Neuronal stem cell (in vitro differentiated cells): ENCODE measurements at regions not wholly inside any gene's neighbourhood (a gene's known extent, or its start where the extent isn't known, plus 50 kb on each side); places are given as distances from the start of the nearest gene placed in this dataset.
"Not testable (repeated sequence)": the region's sequence is repeated elsewhere in the genome, so short reads cannot be mapped to it uniquely, and the experiment has no call there.

ENCODE experiments used
- DNase-seq: peaks from one replicate; pipeline ENCODE4 v3.0.0-alpha.2; 2013; ENCODE audit warnings: low spot score
- H2AFZ ChIP-seq: one replicate; pipeline ENCODE4 v1.6.1; 2013; ENCODE audit warnings: mild to moderate bottlenecking, low read length, inconsistent platforms
- H2AK5ac ChIP-seq: 2 replicates; pipeline ENCODE4 v1.6.1; 2013; ENCODE audit warnings: low read depth, mild to moderate bottlenecking, inconsistent platforms, low read length, moderate library complexity, mixed read lengths
- H2BK120ac ChIP-seq: 2 replicates; pipeline ENCODE4 v1.6.1; 2013; ENCODE audit warnings: low read depth, mild to moderate bottlenecking, inconsistent platforms, low read length, moderate library complexity, mixed read lengths
- H2BK12ac ChIP-seq: one replicate; pipeline ENCODE4 v1.6.1; 2013; ENCODE audit warnings: low read length, inconsistent platforms
- H2BK15ac ChIP-seq: 2 replicates; pipeline ENCODE4 v1.6.1; 2013; ENCODE audit warnings: mild to moderate bottlenecking, low read length, inconsistent platforms, mixed read lengths
- H2BK5ac ChIP-seq: one replicate; pipeline ENCODE4 v1.6.1; 2013; ENCODE audit warnings: inconsistent platforms, mild to moderate bottlenecking, low read length, moderate library complexity
- H3K14ac ChIP-seq: one replicate; pipeline ENCODE4 v1.6.1; 2013; ENCODE audit warnings: low read length, inconsistent platforms
- H3K18ac ChIP-seq: 2 replicates; pipeline ENCODE4 v1.6.1; 2013; ENCODE audit warnings: low read length, inconsistent platforms
- H3K23ac ChIP-seq: 2 replicates; pipeline ENCODE4 v1.6.1; 2013; ENCODE audit warnings: low read depth, mild to moderate bottlenecking, mixed read lengths, low read length, inconsistent platforms; ENCODE audit not compliant: poor library complexity
- H3K27ac ChIP-seq: replicated peaks from 3 replicates; pipeline ENCODE4 v1.5.1; 2013; ENCODE audit warnings: low read length, inconsistent platforms
- H3K27me3 ChIP-seq, 3 experiments: 2 replicates each; pipeline ENCODE4 v1.6.1; 2013; ENCODE audit warnings: low read length in 3 of 3, mild to moderate bottlenecking in 2 of 3, inconsistent platforms in 1 of 3, low read depth in 1 of 3, mixed read lengths in 1 of 3, moderate library complexity in 1 of 3; ENCODE audit not compliant: control insufficient read depth in 3 of 3, insufficient read depth in 3 of 3
- H3K36me3 ChIP-seq, 2 donors: replicated peaks in 1 of 2; 2 replicates each; pipeline ENCODE4 v1.6.1; 2013; ENCODE audit warnings: low read length in 2 of 2; ENCODE audit not compliant: control insufficient read depth in 2 of 2, insufficient read depth in 2 of 2
- H3K4ac ChIP-seq: 2 replicates; pipeline ENCODE4 v1.6.1; 2013; ENCODE audit warnings: inconsistent platforms, mild to moderate bottlenecking, low read length, moderate library complexity
- H3K4me1 ChIP-seq, 2 donors: 1 replicate in 1 of 2; 2 replicates in 1 of 2; pipeline ENCODE4 v1.6.1; 2013; ENCODE audit warnings: low read length in 2 of 2, low read depth in 1 of 2; ENCODE audit not compliant: control insufficient read depth in 2 of 2, insufficient read depth in 1 of 2
- H3K4me2 ChIP-seq: one replicate; pipeline ENCODE4 v1.6.1; 2013; ENCODE audit warnings: mild to moderate bottlenecking, low read length, inconsistent platforms; ENCODE audit not compliant: insufficient read depth, poor library complexity, severe bottlenecking
- H3K4me3 ChIP-seq, 2 donors: 2 replicates each; pipeline ENCODE4 v1.5.1; 2013; ENCODE audit warnings: low read length in 2 of 2, mild to moderate bottlenecking in 2 of 2, inconsistent platforms in 1 of 2, moderate library complexity in 1 of 2
- H3K79me1 ChIP-seq: one replicate; pipeline ENCODE4 v1.6.1; 2013; ENCODE audit warnings: low read depth, mild to moderate bottlenecking, inconsistent platforms, low read length, moderate library complexity
- H3K9ac ChIP-seq: one replicate; pipeline ENCODE4 v1.6.1; 2013; ENCODE audit warnings: mild to moderate bottlenecking, low read depth, low read length, inconsistent platforms; ENCODE audit not compliant: poor library complexity
- H3K9me3 ChIP-seq, 2 donors: replicated peaks in 1 of 2; 2 replicates each; pipeline versions ENCODE3 to v1.6.1; 2013; ENCODE audit warnings: low read length in 2 of 2, mild to moderate bottlenecking in 2 of 2, inconsistent platforms in 1 of 2, low read depth in 1 of 2, mixed read lengths in 1 of 2, moderate library complexity in 1 of 2; ENCODE audit not compliant: control insufficient read depth in 2 of 2, insufficient read depth in 1 of 2
- H4K8ac ChIP-seq: one replicate; pipeline ENCODE4 v1.6.1; 2013; ENCODE audit warnings: low read depth, mild to moderate bottlenecking, inconsistent platforms, low read length, moderate library complexity
- H4K91ac ChIP-seq: one replicate; pipeline ENCODE4 v1.6.1; 2013; ENCODE audit warnings: low read length, low read depth, mild to moderate bottlenecking, inconsistent platforms; ENCODE audit not compliant: poor library complexity
- WGBS, 2 donors: extraction: QIAGEN DNeasy Blood & Tissue Kit; methylation state at CpG; one replicate each; pipeline ENCODE4 v1.1.7; 2013; ENCODE audit warnings: missing lambda C conversion rate in 2 of 2, mixed read lengths in 1 of 2; ENCODE audit not compliant: insufficient read length in 2 of 2, insufficient replicate concordance in 1 of 2; ENCODE audit errors: extremely low coverage in 2 of 2; 5-methylcytosine and 5-hydroxymethylcytosine counted together

DNA sequence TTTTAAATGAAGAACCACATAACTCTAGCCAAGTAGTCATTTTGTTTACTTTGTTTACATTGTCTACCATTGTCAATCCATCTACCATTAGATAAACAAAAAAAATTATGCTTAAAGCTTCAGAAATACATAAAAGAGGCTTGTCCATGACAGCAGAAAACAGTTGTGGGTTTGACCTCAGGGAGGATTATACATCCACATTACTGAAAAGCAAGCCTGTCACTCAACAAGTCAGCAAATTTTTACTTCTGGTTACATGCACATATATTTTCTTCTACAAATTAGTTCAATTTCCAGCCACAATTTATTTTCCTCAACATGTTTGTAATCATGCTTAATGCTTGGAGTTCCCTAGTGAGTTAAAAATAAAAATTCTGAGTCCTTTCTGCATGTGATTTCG, 713.3 kb downstream of the COL12A1 start:
- no peak for DNase-seq
- Histone ChIP-seq H2AK5ac (no peak overlapping the region), H3K27me3 (no peaks in the 10 kb centered on the region), H3K9me3 (no peaks in the 10 kb centered on the region), H3K36me3 (no peaks in the 10 kb centered on the region), H2BK15ac (no peak overlapping the region), H3K23ac (no peak overlapping the region), H3K4me3 (no peak overlapping the region), H4K91ac (no peak overlapping the region), H2BK12ac (no peak overlapping the region), H3K27ac (no peak overlapping the region), H2BK5ac (no peak overlapping the region), H2AFZ (no peak overlapping the region), H3K9ac (no peak overlapping the region), H3K4ac (no peak overlapping the region), H4K8ac (no peak overlapping the region), H3K14ac (no peak overlapping the region), H3K79me1 (no peaks in the 10 kb centered on the region), H2BK120ac (no peak overlapping the region), H3K18ac (no peak overlapping the region), H3K4me1 (no peaks in the 10 kb centered on the region), H3K4me2 (no peak overlapping the region)
- no CpG with 5 or more reads among the region's 1 CpG for WGBS, 2 donors

DNA sequence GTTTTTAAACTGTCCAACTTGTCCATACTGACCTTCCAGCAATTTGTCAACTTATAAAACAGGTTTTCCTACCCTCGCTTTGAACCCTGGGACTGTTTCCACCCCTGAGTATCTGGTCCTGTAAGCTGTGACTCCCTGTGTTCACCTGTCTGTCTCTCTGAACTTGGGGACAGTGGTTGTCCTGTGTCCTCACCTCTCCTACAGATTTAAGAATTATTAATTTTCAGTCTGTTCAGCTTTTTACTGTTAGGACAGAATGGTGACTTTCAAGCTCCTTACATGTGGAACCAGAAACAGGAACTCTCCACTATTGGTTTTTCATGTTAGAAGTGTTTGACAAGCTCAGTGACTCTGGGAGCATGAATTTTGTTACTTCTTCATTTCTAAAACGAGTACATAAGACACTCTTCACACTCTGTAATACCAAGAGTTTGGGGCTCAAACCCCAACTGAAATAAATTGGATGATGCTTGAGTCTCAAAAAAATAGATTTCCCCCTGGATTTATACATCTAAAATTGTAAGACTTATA, 713.9 kb downstream of the COL12A1 start:
- Histone ChIP-seq H2AK5ac (no peak overlapping the region), H3K9ac (no peak overlapping the region), H3K4me2 (no peak overlapping the region), H3K18ac (no peak overlapping the region), H3K4ac (no peak overlapping the region), H3K23ac (no peak overlapping the region), H2BK12ac (no peak overlapping the region), H3K36me3 (no peaks in the 10 kb centered on the region), H3K9me3 (no peaks in the 10 kb centered on the region), H2AFZ (no peak overlapping the region), H3K4me1 (no peaks in the 10 kb centered on the region), H2BK5ac (no peak overlapping the region), H3K14ac (no peak overlapping the region), H3K27ac (no peak overlapping the region), H3K79me1 (no peaks in the 10 kb centered on the region), H3K4me3 (no peak overlapping the region), H4K8ac (no peak overlapping the region), H4K91ac (no peak overlapping the region), H2BK15ac (no peak overlapping the region), H3K27me3 (no peaks in the 10 kb centered on the region), H2BK120ac (no peak overlapping the region)
- DNase-seq, result no peak
- WGBS, 2 donors, result no CpG with 5 or more reads among the region's 2 CpGs

DNA sequence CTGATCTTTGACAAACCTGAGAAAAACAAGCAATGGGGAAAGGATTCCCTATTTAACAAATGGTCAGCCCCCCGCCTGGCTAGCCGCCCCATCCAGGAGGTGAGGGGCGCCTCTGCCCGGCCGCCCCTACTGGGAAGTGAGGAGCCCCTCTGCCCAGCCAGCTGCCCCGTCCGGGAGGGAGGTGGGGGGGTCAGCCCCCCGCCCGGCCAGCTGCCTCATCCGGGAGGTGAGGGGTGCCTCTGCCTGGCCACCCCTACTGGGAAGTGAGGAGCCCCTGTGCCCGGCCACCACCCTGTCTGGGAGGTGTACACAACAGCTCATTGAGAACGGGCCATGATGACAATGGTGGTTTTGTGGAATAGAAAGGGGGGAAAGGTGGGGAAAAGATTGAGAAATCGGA, 717.1 kb downstream of the COL12A1 start:
- not testable (repeated sequence) for H2BK120ac ChIP-seq, H2AFZ ChIP-seq, H3K4ac ChIP-seq, H3K4me2 ChIP-seq, H3K27ac ChIP-seq, H4K8ac ChIP-seq, H2BK5ac ChIP-seq, DNase-seq, H3K4me3 ChIP-seq, H2BK12ac ChIP-seq, H3K79me1 ChIP-seq, H4K91ac ChIP-seq, H3K14ac ChIP-seq, H2AK5ac ChIP-seq, H3K4me1 ChIP-seq, H3K18ac ChIP-seq, H3K36me3 ChIP-seq, H3K23ac ChIP-seq, H3K9ac ChIP-seq, H3K9me3 ChIP-seq, H2BK15ac ChIP-seq, H3K27me3 ChIP-seq
- WGBS, 2 donors, result no CpG with 5 or more reads among the region's 13 CpGs

GRCh38 chr6:74482180-74482579, 723.7 kb downstream of the COL12A1 start:
- Histone ChIP-seq H3K27me3 (no peaks in the 10 kb centered on the region), H3K23ac (no peak overlapping the region), H3K36me3 (no peaks in the 10 kb centered on the region), H2BK12ac (no peak overlapping the region), H3K27ac (no peak overlapping the region), H2AFZ (no peak overlapping the region), H3K9ac (no peak overlapping the region), H3K18ac (no peak overlapping the region), H4K91ac (no peak overlapping the region), H3K4me1 (no peaks in the 10 kb centered on the region), H3K9me3 (no peaks in the 10 kb centered on the region), H2BK120ac (no peak overlapping the region), H2BK15ac (no peak overlapping the region), H3K79me1 (no peaks in the 10 kb centered on the region), H4K8ac (no peak overlapping the region), H3K4me2 (no peak overlapping the region), H2AK5ac (no peak overlapping the region), H3K4me3 (no peak overlapping the region), H3K14ac (no peak overlapping the region), H2BK5ac (no peak overlapping the region), H3K4ac (no peak overlapping the region)
- no peak for DNase-seq
- WGBS, 2 donors, result no CpG with 5 or more reads among the region's 1 CpG
